SU-DHL-6 (cell line): ENCODE measurements at regions not wholly inside any gene's neighbourhood (a gene's known extent, or its start where the extent isn't known, plus 50 kb on each side); places are given as distances from the start of the nearest gene placed in this dataset.

ENCODE experiments used
- EZH2phosphoT487 ChIP-seq: fragments of 200-600 bp; sonication (generic), shearing (Covaris generic); conservative IDR thresholded peaks from 2 replicates; pipeline ENCODE4 v1.6.1; 2018; ENCODE audit warnings: mild to moderate bottlenecking, antibody characterized with exemption, low read length, moderate library complexity, mixed read lengths
- TF ChIP-seq, protein P1 (sequence below): fragments of 200-600 bp; sonication (generic); IDR thresholded peaks from one replicate; pipeline ENCODE4 v1.5.1; 2017; ENCODE audit warnings: antibody characterized with exemption, mild to moderate bottlenecking, low read length, moderate library complexity; ENCODE audit not compliant: insufficient read depth, poor library complexity, severe bottlenecking

DNA sequence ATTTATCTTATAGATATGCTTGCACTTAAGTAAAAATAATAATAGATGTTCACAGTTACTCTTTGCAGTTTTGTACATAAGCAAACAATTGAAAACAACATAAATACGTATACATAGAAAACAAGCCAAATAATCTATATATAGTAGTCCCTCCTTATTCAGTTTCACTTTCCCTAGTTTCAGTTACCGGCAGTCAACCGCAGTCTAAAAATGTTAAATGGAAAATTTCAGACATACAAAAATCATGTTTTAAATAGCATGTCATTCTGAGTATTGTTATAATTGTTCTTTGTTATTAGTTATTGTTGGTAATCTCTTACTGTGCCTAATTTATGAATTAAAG, 262.0 kb downstream of the CGGBP1 start:
- TF ChIP-seq, protein P1, sequence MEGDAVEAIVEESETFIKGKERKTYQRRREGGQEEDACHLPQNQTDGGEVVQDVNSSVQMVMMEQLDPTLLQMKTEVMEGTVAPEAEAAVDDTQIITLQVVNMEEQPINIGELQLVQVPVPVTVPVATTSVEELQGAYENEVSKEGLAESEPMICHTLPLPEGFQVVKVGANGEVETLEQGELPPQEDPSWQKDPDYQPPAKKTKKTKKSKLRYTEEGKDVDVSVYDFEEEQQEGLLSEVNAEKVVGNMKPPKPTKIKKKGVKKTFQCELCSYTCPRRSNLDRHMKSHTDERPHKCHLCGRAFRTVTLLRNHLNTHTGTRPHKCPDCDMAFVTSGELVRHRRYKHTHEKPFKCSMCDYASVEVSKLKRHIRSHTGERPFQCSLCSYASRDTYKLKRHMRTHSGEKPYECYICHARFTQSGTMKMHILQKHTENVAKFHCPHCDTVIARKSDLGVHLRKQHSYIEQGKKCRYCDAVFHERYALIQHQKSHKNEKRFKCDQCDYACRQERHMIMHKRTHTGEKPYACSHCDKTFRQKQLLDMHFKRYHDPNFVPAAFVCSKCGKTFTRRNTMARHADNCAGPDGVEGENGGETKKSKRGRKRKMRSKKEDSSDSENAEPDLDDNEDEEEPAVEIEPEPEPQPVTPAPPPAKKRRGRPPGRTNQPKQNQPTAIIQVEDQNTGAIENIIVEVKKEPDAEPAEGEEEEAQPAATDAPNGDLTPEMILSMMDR, result no peak
- TF ChIP-seq EZH2phosphoT487, result no peak
